Thoracic aorta (tissue), 2 donors: ENCODE measurements at regions not wholly inside any gene's neighbourhood (a gene's known extent, or its start where the extent isn't known, plus 50 kb on each side); places are given as distances from the start of the nearest gene placed in this dataset.

Experiments used
- ATAC-seq: fragments of 150-250 bp; one replicate; pipeline ENCODE4 v1.8.0; 2017; ENCODE audit warnings: low read depth; ENCODE audit not compliant: insufficient number of reproducible peaks, low FRiP score
- DNase-seq: peaks from one replicate; pipeline ENCODE4 v3.0.0-alpha.2; 2020; ENCODE audit warnings: low spot score
- H3K27ac ChIP-seq, 2 donors: fragments of 200-600 bp; sonication (generic); 1 replicate in 1 of 2; 2 replicates in 1 of 2; pipeline ENCODE4 v1.5.1; 2016; ENCODE audit warnings: mild to moderate bottlenecking in 2 of 2, moderate library complexity in 2 of 2
- H3K27me3 ChIP-seq: fragments of 200-600 bp; sonication (generic); replicated peaks from 2 replicates; pipeline ENCODE4 v1.6.0; 2016; ENCODE audit warnings: mild to moderate bottlenecking; ENCODE audit not compliant: insufficient read depth
- H3K36me3 ChIP-seq: fragments of 200-600 bp; sonication (generic); one replicate; pipeline ENCODE4 v1.5.1; 2016
- H3K4me1 ChIP-seq, 2 donors: fragments of 200-600 bp; sonication (generic); 1 replicate in 1 of 2; 2 replicates in 1 of 2; pipeline versions ENCODE4 v1.5.1 to v1.6.0; 2016; ENCODE audit warnings: low read depth in 2 of 2, mild to moderate bottlenecking in 1 of 2; ENCODE audit not compliant: control insufficient read depth in 1 of 2
- H3K4me3 ChIP-seq: fragments of 200-600 bp; sonication (generic); 2 replicates; pipeline ENCODE4 v1.5.1; 2016; ENCODE audit warnings: mild to moderate bottlenecking
- H3K9me3 ChIP-seq: fragments of 200-600 bp; sonication (generic); 2 replicates; pipeline ENCODE4 v1.5.1; 2016
- TF ChIP-seq, protein P1 (sequence below): fragments of 200-600 bp; sonication (generic); IDR thresholded peaks from one replicate; pipeline ENCODE4 v1.5.1; 2019; ENCODE audit warnings: antibody characterized with exemption

DNA sequence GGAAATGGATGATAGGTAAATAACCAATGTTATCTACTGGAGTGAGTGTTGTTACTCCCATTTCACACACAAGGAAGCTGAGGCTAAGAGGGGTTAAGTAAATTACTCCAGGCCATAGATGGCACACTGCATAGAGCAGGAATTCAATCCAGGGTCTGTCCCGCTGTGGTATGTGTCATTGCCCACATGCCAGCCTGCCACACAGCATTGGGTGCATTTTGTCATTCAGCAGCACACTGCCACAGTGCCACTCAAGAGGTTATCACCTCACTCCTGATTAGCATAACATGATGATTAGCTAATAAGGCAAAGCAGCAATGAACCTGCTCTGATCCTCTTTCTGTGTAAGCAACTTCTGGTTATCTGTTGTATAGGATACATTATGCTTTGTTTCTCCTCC is 157.4 kb upstream of the CTNNB1 start:
- H3K27ac ChIP-seq, result no peak overlapping the region
- no peaks in the 10 kb centered on the region for H3K36me3 ChIP-seq
- TF ChIP-seq, protein P1, sequence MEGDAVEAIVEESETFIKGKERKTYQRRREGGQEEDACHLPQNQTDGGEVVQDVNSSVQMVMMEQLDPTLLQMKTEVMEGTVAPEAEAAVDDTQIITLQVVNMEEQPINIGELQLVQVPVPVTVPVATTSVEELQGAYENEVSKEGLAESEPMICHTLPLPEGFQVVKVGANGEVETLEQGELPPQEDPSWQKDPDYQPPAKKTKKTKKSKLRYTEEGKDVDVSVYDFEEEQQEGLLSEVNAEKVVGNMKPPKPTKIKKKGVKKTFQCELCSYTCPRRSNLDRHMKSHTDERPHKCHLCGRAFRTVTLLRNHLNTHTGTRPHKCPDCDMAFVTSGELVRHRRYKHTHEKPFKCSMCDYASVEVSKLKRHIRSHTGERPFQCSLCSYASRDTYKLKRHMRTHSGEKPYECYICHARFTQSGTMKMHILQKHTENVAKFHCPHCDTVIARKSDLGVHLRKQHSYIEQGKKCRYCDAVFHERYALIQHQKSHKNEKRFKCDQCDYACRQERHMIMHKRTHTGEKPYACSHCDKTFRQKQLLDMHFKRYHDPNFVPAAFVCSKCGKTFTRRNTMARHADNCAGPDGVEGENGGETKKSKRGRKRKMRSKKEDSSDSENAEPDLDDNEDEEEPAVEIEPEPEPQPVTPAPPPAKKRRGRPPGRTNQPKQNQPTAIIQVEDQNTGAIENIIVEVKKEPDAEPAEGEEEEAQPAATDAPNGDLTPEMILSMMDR, result no peak
- H3K4me3 ChIP-seq, result no peak overlapping the region
- no peaks in the 10 kb centered on the region for H3K27me3 ChIP-seq
- H3K4me1 ChIP-seq, result no peaks in the 10 kb centered on the region
- no peak for DNase-seq
- no peaks in the 10 kb centered on the region for H3K9me3 ChIP-seq
- ATAC-seq, result no peak

- Histone ChIP-seq H3K27me3 (no peaks in the 10 kb centered on the region), H3K36me3 (no peaks in the 10 kb centered on the region), H3K27ac (no peak overlapping the region), H3K4me3 (no peak overlapping the region), H3K4me1 (no peaks in the 10 kb centered on the region), H3K9me3 (no peaks in the 10 kb centered on the region)
- ATAC-seq (no peak), DNase-seq (no peak)
- TF ChIP-seq, protein P1, result no peak
Observed at GRCh38 chr3:41044523-41044922, 154.8 kb upstream of the CTNNB1 start.

DNA sequence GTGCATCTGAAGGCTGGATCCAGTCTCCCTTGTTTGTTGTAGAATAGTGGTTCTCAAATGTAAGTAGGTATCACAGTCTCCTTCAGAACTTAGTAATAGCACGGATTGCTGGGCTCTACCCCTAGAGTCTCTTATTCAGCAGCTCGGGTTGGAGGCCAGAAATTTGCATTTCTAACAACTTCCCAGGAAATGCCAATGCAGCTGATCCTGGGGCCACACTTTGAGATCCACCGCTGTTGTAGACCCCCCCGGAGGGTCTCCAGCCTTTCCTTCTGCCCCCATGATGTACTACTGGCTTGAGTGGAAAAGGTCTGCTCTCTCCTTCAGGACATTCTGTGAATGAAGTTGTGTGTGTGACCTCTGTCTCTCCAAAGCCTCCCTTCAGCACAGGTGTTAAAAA is 153.8 kb upstream of the CTNNB1 start:
- Histone ChIP-seq H3K27me3 (no peaks in the 10 kb centered on the region), H3K9me3 (no peaks in the 10 kb centered on the region), H3K27ac (no peak overlapping the region), H3K4me3 (no peak overlapping the region), H3K36me3 (no peaks in the 10 kb centered on the region), H3K4me1 (no peaks in the 10 kb centered on the region)
- DNase-seq, result no peak
- TF ChIP-seq, protein P1, result no peak
- no peak for ATAC-seq

- H3K9me3 ChIP-seq, result no peaks in the 10 kb centered on the region
- TF ChIP-seq, protein P1, result no peak
- no peaks in the 10 kb centered on the region for H3K36me3 ChIP-seq
- ATAC-seq, result no peak
- H3K27ac ChIP-seq, result no peak overlapping the region
- H3K4me3 ChIP-seq, result no peak overlapping the region
- no peak for DNase-seq
- no peaks in the 10 kb centered on the region for H3K27me3 ChIP-seq
- no peaks in the 10 kb centered on the region for H3K4me1 ChIP-seq
Observed at GRCh38 chr3:41050144-41050543, 149.2 kb upstream of the CTNNB1 start.

- Histone ChIP-seq H3K9me3 (no peaks in the 10 kb centered on the region), H3K27me3 (no peaks in the 10 kb centered on the region), H3K4me1 (no peaks in the 10 kb centered on the region), H3K36me3 (no peaks in the 10 kb centered on the region), H3K4me3 (no peak overlapping the region), H3K27ac (no peak overlapping the region)
- no peak for DNase-seq
- TF ChIP-seq, protein P1, result no peak
- ATAC-seq, result no peak
Observed at GRCh38 chr3:41053220-41053619, 146.1 kb upstream of the CTNNB1 start.
